Common myeloid progenitor, CD34-positive (primary cell): ENCODE measurements at regions not wholly inside any gene's neighbourhood (a gene's known extent, or its start where the extent isn't known, plus 50 kb on each side); places are given as distances from the start of the nearest gene placed in this dataset.
A peak's percentile ranks its signal among the peaks of the same experiment; 100 is the strongest.

Experiments
- CTCF ChIA-PET: fragments of 350-600 bp; sonication (Branson Sonifier 250); formaldehyde crosslinking; loops from one replicate; lab custom pipeline; 2021; ENCODE audit warnings: antibody characterized with exemption; lab: Charles Lee
- POLR2A ChIA-PET: fragments of 350-600 bp; sonication (Branson Sonifier 250); formaldehyde crosslinking; loops from one replicate; lab custom pipeline; 2021; ENCODE audit warnings: antibody characterized with exemption; lab: Charles Lee
- DNase-seq, 3 donors: peaks; one replicate each; pipeline versions ENCODE4 v3.0.0 to v3.0.0-alpha.2; 2013
- H3K27ac ChIP-seq, 2 experiments: 1 replicate in 1 of 2; 2 replicates in 1 of 2; pipeline ENCODE4 v1.7.0; 2013; ENCODE audit warnings: inconsistent platforms in 2 of 2, low read length in 2 of 2, mild to moderate bottlenecking in 2 of 2, low read depth in 1 of 2, moderate library complexity in 1 of 2; ENCODE audit not compliant: severe bottlenecking in 2 of 2, insufficient read depth in 1 of 2, poor library complexity in 1 of 2
- H3K27me3 ChIP-seq, 5 experiments: replicated peaks in 2 of 5; 1 replicate in 3 of 5; 2 replicates in 2 of 5; pipeline versions ENCODE4 v1.6.1 to v1.7.0; 2013; ENCODE audit warnings: low read length in 4 of 5, mild to moderate bottlenecking in 2 of 5, moderate library complexity in 2 of 5, inconsistent platforms in 1 of 5; ENCODE audit not compliant: insufficient read depth in 5 of 5, control insufficient read depth in 4 of 5
- H3K36me3 ChIP-seq, 4 experiments: 1 replicate in 2 of 4; 2 replicates in 2 of 4; pipeline versions ENCODE4 v1.6.1 to v1.7.0; 2013; ENCODE audit warnings: low read length in 3 of 4, control low read depth in 1 of 4, mild to moderate bottlenecking in 1 of 4; ENCODE audit not compliant: control insufficient read depth in 4 of 4, insufficient read depth in 4 of 4
- H3K4me1 ChIP-seq, 4 experiments: 1 replicate in 3 of 4; 2 replicates in 1 of 4; pipeline versions ENCODE4 v1.6.1 to v1.7.1; 2013; ENCODE audit warnings: low read length in 3 of 4, mild to moderate bottlenecking in 3 of 4, control low read depth in 1 of 4, inconsistent platforms in 1 of 4, moderate library complexity in 1 of 4; ENCODE audit not compliant: control insufficient read depth in 4 of 4, insufficient read depth in 4 of 4; ENCODE audit errors: control extremely low read depth in 1 of 4
- H3K4me3 ChIP-seq, 7 experiments: 1 replicate in 4 of 7; 2 replicates in 3 of 7; pipeline versions ENCODE4 v1.5.1 to v1.7.0; 2013; ENCODE audit warnings: mild to moderate bottlenecking in 7 of 7, low read length in 6 of 7, moderate library complexity in 6 of 7, inconsistent platforms in 2 of 7, low read depth in 2 of 7, control low read depth in 1 of 7; ENCODE audit not compliant: insufficient read depth in 4 of 7, control insufficient read depth in 1 of 7; ENCODE audit errors: extremely low read depth in 1 of 7
- H3K9me3 ChIP-seq, 5 experiments: 1 replicate in 4 of 5; 2 replicates in 1 of 5; pipeline versions ENCODE4 v1.6.1 to v1.7.1; 2013; ENCODE audit warnings: low read length in 4 of 5, mild to moderate bottlenecking in 2 of 5, inconsistent platforms in 1 of 5, low read depth in 1 of 5, moderate library complexity in 1 of 5; ENCODE audit not compliant: control insufficient read depth in 4 of 5, insufficient read depth in 2 of 5; ENCODE audit errors: control extremely low read depth in 1 of 5
- WGBS: methylation state at CpG from one replicate; pipeline ENCODE4 v1.1.5; 2013; ENCODE audit not compliant: insufficient coverage; 5-methylcytosine and 5-hydroxymethylcytosine counted together

DNA sequence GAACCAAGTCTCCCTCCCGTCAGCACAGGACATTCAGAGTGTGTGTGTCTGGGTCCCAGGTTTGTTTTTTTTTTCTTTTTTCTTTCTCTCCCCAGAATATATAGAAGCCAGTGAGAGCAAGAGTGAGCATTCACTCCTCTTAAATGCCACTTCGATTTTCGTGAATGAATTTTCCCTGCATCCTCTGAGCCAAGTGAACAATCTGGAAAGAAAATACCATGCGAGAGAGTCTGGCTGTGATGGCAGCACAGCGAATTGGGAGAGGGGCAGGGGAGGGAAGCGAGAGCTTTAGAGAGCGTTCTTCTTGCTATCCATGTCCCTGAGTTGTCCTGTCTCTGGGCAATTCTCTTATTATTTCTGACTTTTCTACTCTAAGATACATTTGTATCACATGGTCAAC, 76.0 kb upstream of the RAB3GAP2 start:
- H3K4me1 ChIP-seq = no peaks in the 10 kb centered on the region
- 93% methylated on average over 4 of the region's 7 CpGs for WGBS
- no peaks in the 10 kb centered on the region for H3K9me3 ChIP-seq
- no peaks in the 10 kb centered on the region for H3K36me3 ChIP-seq
- DNase-seq = no peak
- ChIA-PET POLR2A (no interaction called here), CTCF (no interaction called here)
- peaks cover 0 to 7% (median 0%) of the 10 kb centered on the region in 5 experiments for H3K27me3 ChIP-seq
- H3K27ac ChIP-seq = no peak overlapping the region
- no peak overlapping the region for H3K4me3 ChIP-seq

GRCh38 chr1:220347654-220348175, 75.5 kb upstream of the RAB3GAP2 start:
- H3K4me3 ChIP-seq = no peak overlapping the region
- peak in 2 of 3 donors; percentile 2 to 8 for DNase-seq
- no peaks in the 10 kb centered on the region for H3K4me1 ChIP-seq
- H3K27ac ChIP-seq = no peak overlapping the region
- H3K27me3 ChIP-seq = peaks cover 0 to 7% (median 0%) of the 10 kb centered on the region in 5 experiments
- no peaks in the 10 kb centered on the region for H3K36me3 ChIP-seq
- 83% methylated on average over 7 of the region's 8 CpGs for WGBS
- POLR2A ChIA-PET = no interaction called here
- no peaks in the 10 kb centered on the region for H3K9me3 ChIP-seq
- CTCF ChIA-PET = no interaction called here

GRCh38 chr1:220344745-220345144, 72.5 kb upstream of the RAB3GAP2 start:
- H3K27ac ChIP-seq = no peak overlapping the region
- peaks cover 0 to 4% (median 0%) of the 10 kb centered on the region in 5 experiments for H3K27me3 ChIP-seq
- H3K36me3 ChIP-seq = no peaks in the 10 kb centered on the region
- POLR2A ChIA-PET = no interaction called here
- no peak for DNase-seq
- H3K4me3 ChIP-seq = no peak overlapping the region
- H3K4me1 ChIP-seq = no peaks in the 10 kb centered on the region
- CTCF ChIA-PET = no interaction called here
- WGBS = no CpG with 5 or more reads among the region's 3 CpGs
- H3K9me3 ChIP-seq = no peaks in the 10 kb centered on the region

- H3K36me3 ChIP-seq = no peaks in the 10 kb centered on the region
- ChIA-PET POLR2A (no interaction called here), CTCF (no interaction called here)
- H3K4me3 ChIP-seq = no peak overlapping the region
- H3K27me3 ChIP-seq = peaks cover 0 to 3% (median 0%) of the 10 kb centered on the region in 5 experiments
- 100% methylated on average over 3 of the region's 5 CpGs for WGBS
- no peaks in the 10 kb centered on the region for H3K9me3 ChIP-seq
- H3K4me1 ChIP-seq = no peaks in the 10 kb centered on the region
- no peak overlapping the region for H3K27ac ChIP-seq
- no peak for DNase-seq
These were observed 70.6 kb upstream of the RAB3GAP2 start for GRCh38 chr1:220342853-220343252.

DNA sequence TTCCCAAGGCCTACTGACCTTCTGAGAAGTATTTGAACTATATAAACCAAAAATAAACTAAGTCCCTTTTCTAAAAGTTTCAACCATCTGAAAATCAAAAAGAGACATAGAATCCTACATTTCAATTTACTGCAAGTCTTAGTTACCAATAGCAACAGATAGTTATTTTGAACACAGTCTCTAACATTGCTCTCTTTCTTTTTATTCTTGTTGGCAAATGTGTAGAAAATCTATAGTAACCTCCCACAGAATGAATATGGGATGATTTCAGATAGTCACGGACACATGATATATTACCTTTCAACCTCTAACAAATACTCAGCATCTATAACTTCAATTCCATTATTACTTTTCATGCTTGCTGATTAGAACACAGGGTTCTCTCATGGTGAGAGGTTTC, 68.9 kb upstream of the RAB3GAP2 start:
- no peak for DNase-seq
- POLR2A ChIA-PET = no interaction called here
- peaks cover 0 to 4% (median 2%) of the 10 kb centered on the region in 4 experiments for H3K4me1 ChIP-seq
- no peaks in the 10 kb centered on the region for H3K36me3 ChIP-seq
- WGBS = 100% methylated on average over 1 of the region's 1 CpG
- no peak overlapping the region for H3K27ac ChIP-seq
- H3K4me3 ChIP-seq = no peak overlapping the region
- CTCF ChIA-PET = no interaction called here
- H3K9me3 ChIP-seq = no peaks in the 10 kb centered on the region
- peaks cover 0 to 2% (median 0%) of the 10 kb centered on the region in 5 experiments for H3K27me3 ChIP-seq

- no peaks in the 10 kb centered on the region for H3K9me3 ChIP-seq
- peaks cover 0 to 4% (median 2%) of the 10 kb centered on the region in 4 experiments for H3K4me1 ChIP-seq
- ChIA-PET POLR2A (no interaction called here), CTCF (no interaction called here)
- no peaks in the 10 kb centered on the region for H3K27me3 ChIP-seq
- no peak overlapping the region for H3K27ac ChIP-seq
- no peaks in the 10 kb centered on the region for H3K36me3 ChIP-seq
- no peak overlapping the region for H3K4me3 ChIP-seq
- DNase-seq = no peak
- WGBS = no CpG with 5 or more reads among the region's 1 CpG
These were observed 67.3 kb upstream of the RAB3GAP2 start for GRCh38 chr1:220339581-220339980.

DNA sequence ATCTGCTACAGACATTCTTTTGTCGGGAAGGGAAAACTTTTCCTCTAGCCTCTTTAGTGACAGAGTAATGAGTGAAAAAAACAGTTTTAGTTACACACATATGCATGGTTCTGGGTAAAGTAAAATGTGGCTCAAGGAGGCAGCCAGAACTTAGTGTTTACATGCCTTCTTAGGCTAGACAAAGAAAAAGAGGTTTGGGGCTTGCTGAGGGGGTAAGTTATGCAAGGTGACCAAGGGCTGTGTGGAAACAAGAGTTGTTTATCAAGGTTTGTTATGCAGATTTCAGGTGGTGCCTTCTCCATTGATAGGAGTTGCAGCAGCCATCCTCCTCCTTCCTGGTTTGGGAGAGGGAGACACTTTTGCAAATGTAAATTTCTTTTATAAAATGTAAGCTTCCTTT, 66.5 kb upstream of the RAB3GAP2 start:
- H3K4me3 ChIP-seq = no peak overlapping the region
- POLR2A ChIA-PET = no interaction called here
- H3K4me1 ChIP-seq = peaks cover 0 to 4% (median 2%) of the 10 kb centered on the region in 4 experiments
- no peaks in the 10 kb centered on the region for H3K27me3 ChIP-seq
- no peak for DNase-seq
- CTCF ChIA-PET = interaction anchor here (0.7 kb wide), 1 partner anchor 57 kb away, joined by 3 read pairs; no protein-coding TSS in a partner anchor
- H3K9me3 ChIP-seq = no peaks in the 10 kb centered on the region
- H3K27ac ChIP-seq = no peak overlapping the region
- no peaks in the 10 kb centered on the region for H3K36me3 ChIP-seq
- WGBS = no CpG with 5 or more reads among the region's 1 CpG
